HuH-7 (cell line): ENCODE measurements at regions not wholly inside any gene's neighbourhood (a gene's known extent, or its start where the extent isn't known, plus 50 kb on each side); places are given as distances from the start of the nearest gene placed in this dataset.
"Not testable (repeated sequence)": the region's sequence is repeated elsewhere in the genome, so short reads cannot be mapped to it uniquely, and the experiment has no call there.

Experiments
- DNase-seq: peaks from one replicate; pipeline ENCODE4 v3.0.0; 2011; ENCODE audit warnings: low spot score

DNA sequence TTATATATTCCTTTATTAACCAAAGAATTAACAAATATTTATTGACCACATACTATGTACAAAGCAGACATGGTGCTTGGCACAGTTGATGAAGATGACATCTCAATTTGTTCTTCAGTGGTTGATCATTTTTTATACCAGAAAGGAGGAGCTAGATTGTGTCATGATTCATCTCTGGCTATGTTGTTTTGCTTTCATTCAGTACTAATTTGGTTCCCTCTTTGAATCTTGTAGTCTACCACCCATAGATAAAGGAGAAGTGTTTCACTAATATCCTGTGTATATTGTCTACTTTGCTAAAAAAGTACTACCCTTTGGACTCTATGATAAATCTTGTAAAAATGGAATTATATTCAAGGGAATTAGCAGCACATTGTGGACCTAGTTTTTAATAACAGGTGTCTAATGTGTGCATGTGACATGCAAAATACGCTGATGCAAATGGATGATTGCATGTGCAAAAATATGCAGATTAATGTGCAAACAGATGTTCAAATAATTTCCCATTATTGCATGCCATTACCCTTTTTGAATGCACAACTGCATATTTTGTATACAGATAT is 313.2 kb upstream of the ZEB2 start:
- no peak for DNase-seq

DNA sequence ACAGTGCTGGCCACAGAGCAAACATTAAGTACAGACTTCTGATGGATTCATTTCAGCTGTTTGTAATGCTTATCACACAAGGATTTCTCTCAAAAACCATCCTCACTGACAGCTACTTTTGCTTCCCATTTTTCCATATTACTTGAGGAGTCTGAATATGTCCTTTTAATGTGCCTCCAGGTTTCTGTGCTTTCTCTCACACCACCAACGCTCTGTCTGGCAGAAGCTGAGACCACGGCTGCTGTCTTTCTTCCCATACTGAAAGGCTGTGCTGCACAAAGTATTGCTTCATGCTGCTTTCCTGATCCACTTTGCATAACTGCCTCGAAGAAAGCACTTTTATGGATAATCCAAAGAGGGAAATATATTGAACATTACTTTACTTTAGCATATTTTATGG is 312.1 kb upstream of the ZEB2 start:
- DNase-seq: no peak

DNA sequence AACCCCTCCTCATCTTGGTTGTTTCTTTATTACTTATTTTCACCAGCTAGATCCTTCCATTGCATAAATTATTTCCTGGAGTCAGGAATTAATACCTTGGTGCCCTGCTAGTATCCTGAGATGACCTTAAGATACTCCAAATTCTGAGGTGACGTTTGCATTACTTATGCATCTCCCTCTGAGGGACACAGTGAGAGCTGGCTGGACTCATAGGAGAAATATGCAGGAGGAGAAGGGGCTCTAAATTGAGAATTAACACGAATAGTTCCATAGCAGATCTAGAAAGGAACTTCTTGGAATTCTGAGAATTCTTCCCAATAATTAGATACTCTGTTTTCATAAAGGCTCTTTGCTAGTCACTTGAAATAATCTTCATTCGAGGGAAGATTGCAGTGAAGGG is 310.6 kb upstream of the ZEB2 start:
- DNase-seq: no peak

DNA sequence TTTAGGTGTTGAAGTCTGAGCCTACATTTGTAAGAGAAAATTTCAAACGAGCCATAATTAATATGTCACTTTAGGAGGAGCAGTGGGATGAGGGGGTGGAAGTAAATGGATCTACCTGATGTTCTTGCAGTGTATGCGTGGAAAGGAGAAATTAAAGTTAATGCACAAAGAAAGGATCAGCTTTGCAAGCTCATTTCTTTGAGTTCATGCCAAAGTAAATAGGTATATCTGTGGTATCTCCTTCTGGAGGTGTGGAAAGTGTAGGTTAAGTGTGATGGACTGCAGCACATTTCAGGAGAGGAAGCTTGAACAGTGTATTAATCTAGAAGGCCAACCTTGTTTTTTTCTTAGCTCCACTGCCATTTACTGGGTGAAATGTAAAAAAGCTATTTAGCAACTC is 307.5 kb upstream of the ZEB2 start:
- DNase-seq: no peak

DNA sequence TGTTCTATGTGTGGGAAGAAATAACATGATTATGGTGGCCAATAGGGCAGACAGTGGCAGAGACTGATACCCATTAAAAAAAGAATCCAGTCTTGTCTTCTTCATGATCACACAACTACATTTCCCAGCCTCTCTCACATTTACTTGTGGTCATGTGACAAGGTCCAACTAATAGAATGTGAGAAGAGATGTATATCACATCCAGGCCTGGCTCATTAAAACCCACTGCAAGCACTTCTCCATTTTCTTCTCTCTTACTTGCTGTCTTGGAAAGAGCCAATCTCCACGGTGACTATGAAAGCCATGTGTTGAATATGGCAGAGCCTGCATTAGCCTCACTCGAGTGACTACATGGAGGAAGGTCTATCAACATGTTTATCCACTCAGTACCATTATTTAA is 306.2 kb upstream of the ZEB2 start:
- no peak for DNase-seq

DNA sequence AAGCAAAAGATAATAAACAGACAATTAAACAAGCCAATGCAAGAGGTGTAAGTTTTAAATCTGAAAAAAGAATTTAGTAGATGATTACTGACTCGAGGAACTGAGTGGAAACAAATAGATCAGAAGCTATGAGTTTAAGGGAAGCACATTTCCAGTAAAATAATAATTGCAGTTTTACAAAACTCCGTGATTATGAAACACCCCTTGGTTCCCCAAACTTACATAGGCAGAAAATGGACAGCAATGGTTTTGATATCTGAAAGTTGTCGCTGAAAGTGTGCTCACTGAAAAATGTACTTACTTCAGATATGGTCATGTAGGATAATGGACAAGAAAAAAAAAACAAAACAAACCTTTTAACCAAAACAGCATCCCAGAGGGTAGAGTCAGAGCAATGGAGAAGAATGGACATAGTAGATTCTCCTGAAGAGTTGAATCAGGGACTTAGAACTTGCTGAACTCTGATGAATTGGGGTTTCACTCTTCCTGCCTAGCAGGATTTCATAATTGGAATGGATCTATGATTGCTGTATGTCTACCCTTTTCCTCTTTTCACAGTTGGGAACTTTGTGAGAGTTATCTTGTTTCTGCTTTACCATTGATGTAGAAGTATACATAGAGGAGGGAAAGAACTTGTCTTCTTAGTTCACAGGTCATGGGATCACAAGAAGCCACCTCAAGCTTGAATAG is 305.6 kb upstream of the ZEB2 start:
- no peak for DNase-seq

DNA sequence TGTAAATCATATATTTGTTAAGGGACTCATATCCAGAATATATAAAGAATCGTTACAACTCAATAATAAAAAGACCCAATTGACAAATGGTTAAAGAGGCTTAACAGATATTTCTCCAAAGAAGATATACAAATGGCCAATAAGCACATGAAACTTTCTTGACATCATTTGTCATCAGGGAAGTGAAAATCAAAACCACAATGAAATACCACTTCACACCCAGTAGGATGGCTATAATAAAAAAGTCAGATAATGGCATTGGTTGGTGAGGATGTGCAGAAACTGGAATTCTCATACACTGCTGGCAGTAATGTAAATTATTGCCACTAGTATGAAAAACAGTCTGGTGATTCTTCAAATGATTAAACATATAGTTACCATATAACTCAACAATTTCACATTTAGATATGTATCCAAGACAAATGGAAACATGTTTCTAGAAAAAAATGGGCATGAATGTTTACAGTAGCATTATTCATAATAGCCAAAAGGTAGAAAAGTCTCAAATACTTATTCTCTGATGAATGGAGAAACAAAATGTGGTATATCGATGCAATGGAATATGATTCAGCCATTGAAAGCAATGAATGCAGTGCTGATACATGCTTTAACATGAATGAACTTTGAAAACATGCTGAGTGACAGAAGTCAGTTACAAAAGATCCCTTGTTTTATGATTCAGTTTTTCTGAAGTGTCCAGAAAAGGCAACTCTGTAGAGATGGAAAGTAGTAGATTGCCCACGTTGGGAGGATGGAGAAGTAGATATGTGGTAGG is 304.6 kb upstream of the ZEB2 start:
- no peak for DNase-seq

DNA sequence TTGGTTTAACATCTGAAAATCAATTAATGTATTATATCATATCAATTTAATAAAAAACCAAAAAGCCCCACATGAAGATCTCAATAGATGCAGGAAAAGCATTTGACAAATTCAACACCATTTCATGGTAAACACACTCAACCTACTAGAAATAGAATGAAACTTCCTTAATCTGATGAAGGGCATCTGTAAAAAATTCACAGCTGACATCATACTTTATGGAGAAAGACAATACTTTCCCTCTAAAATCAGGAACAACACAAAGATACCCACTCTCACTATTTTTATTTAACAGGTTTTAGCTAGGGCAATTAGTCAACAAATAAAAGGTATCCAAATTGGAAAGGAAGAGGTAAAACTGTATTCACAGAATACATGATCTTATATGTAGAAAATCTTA is 303.0 kb upstream of the ZEB2 start:
- DNase-seq: no peak

DNA sequence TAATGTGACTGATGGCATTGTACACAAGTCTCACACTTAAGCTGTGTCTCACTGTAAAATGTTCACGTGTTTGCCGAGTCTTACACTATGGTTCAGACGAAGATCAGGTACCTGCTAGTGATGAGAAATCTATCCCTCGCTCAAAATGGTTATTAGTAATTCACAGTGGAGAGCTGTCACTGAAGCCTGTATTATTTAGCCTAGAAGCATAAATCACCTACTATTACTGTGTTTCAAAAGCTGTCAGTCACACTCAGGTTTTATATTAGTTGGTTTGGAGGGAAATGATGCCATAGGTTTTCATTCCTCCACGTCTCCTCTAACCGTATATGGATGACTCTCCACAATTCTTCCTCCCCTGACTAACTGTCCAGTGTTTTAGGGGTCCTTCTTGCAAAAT is 292.4 kb upstream of the ZEB2 start:
- DNase-seq: no peak

DNA sequence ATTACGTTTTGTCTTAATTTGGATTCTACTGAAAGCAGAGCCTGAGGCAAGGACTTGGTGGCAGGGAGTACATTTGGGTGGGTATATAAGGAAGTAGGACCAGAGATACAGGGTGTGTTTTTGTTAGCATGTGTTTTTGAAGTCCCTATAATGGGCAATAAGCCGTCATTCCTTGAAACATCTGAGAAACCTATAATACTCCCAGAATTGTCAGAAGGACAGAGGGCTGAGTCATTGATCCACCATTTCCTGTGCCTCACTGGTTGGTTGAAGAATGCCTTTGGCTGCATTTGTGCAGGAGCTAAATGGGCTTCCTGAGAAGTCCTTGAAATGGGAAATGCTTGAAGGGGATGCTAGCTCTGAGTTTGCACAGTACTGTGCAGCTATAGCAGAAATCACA is 281.8 kb upstream of the ZEB2 start:
- no peak for DNase-seq

DNA sequence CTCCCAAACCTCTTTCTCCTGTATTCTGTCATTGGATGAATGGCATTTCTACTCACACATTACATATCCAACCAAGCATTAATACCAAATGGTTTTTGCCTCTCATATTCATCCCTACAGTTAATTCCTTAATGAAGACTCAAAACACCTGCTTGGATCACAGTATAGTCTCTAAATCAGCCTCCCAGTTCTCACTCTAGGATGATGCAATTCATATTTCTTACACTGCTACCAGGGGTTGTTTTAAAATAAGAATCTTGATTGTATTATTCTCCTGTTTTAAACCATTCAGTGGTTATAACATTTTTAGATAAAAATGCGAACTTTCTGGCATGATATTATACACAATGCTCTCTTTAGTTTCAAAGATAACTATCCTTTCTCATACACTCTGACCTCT is 281.4 kb upstream of the ZEB2 start:
- DNase-seq: no peak

DNA sequence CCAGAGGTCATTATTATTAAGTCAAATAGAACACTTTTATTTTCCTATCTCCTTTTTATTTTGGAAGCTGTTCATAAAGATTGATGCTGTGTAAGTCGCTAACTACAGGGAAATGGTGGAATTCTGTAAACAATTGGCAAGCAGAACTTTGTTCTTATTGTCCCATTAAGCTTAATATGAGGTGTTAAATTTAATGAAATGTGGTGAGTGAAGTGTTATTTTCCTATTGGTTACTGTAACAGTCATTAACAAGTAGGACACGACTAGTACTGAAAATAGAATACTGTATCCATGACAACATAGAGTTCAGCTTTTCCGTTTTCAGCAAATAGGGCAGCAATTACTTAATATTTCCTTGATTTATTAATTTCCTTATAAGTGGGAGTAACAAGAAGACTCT is 279.1 kb upstream of the ZEB2 start:
- no peak for DNase-seq

DNA sequence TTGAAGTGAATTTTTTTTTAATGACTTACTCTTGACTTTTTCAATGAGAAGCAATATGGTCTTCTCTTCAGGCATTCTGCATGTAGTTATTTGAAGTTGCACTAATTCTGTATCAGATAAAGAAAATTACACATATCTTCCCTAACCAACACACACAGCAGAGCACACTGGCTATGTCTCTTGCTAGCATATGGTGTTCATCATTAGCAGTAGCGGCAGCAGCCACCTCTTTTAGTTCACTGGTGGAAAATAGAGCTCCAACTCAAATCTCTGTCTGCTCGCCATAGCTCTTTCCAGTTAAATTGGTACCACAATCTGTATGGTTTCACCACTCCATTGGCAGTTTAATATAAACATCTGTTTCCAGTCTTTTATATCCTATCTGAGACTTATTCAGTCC is 278.1 kb upstream of the ZEB2 start:
- DNase-seq: no peak

DNA sequence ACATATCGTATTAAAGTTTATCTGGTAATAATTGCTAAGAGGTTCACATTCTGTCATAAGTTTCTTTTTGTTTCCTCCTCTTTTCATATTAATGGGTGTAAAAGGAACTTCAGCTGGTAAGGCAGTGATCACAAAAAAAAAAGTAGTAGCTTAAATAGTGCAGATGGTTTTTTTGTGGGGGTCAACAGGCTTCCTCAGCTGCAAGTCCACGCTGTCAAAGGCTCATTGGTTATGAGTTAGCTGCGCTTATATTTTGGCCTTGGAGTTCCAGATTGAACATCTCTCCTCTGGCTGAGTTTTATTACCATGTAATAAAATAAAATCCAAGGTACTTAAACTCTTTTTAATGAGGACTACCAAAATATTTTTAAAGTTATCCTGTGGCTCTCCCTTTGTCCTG is 277.0 kb upstream of the ZEB2 start:
- no peak for DNase-seq

DNA sequence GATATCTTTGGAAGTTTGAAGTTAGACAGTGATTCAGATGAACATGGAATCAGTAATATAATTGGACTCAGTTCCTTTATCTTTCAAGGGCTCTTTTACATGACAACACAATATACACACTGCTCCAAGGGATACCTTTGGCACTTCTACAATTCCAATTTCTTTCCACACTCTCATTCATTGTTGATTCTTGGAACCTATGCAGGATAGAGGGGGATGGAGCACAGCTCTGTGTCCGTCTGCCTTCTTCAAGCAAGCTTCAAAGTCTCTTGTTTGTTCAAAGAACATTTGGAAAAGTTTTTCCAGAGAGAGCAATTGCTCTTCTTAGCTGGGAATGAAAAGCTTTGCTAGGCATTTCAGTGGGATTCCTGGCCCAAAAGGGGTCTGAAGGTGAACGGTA is 276.2 kb upstream of the ZEB2 start:
- no peak for DNase-seq

DNA sequence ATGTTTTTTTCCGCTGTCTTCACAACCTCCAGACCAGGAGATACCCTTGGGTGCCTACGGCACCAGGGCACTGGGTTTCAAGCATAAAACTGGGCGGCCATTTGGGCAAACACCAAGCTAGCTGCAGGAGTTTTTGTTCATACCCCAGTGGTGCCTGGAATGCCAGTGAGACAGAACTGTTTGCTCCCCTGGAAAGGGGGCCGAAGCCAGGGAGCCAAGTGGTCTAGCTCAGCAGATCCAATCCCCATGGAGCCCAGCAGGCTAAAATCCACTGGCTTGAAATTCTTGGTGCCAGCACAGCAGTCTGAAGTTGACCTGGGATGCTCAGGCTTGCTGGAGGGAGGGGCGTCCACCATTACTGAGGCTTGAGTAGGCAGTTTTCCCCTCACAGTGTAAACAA is 265.3 kb upstream of the ZEB2 start:
- DNase-seq: no peak

DNA sequence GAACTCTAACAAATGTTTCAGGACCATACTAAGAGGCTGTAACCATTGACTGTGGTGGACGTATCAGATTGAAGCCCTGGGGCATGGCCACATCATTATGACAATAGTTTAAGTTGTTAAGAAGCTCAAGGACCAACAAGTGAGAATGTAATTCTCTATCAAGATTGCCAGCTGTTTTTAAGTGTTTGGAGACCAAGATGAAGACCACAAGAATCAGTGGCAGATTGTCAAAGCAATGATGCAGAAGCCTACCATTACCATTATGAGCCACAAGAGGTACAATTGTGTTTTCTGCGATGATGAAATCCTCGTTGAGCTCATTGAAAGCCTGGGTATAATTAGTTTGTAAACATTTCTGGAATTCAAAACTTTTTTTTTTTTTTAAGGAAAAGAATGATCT is 261.1 kb upstream of the ZEB2 start:
- DNase-seq: no peak

DNA sequence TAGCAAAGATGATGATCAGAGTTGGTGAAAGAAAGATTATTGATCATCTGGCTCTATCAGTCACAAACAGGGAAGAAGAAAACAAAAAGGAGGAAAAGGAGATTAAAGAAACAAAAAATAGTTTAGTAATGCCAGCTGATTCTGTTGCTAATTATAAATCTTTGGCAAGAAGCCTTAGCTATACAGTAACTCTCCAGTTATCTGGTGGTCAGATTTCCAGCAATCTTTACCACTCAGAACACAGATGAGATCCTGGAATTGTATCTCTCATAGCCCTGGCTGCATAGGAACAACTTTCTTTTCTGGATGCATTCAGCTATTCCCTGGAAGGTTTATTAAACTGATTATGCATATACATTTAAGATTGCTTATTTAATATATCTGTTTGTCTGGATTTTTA is 256.8 kb upstream of the ZEB2 start:
- no peak for DNase-seq

DNA sequence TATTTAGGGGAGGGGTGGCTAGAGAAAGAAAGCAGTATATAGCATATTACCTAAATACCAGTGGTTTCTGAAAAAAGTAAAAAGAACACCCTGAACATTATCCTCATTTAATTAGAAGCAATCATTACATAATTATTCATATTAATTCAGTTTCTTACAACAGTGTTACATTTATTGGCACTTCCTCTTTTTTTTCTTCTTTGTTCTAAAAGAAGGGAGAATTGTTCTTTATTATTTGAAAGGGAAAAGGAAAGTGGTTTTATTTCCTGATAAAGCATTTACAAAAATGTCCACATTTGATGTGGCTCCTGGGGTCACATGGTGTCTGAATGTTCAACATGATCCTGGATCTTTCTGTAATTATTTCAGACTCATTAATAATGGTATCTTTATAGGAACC is 254.9 kb upstream of the ZEB2 start:
- no peak for DNase-seq

DNA sequence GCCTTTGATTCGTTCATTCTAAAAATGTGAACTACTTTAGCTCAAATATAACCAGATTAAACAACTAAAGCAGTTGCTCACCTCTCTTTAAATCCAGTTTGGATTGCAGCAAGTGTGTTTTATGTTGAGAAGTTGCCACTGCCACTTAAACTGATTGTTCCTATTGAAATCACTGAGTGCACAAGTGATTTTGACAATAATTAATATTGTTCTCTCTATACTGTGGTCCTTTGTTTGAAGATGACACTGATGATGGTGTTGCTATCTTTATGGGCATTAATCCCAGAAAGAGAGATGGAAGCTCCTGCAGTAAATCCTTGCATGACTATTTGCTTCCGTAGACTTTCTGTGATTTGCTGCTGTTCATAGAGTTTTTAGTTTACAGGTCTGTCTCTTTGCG is 251.4 kb upstream of the ZEB2 start:
- DNase-seq: no peak

DNA sequence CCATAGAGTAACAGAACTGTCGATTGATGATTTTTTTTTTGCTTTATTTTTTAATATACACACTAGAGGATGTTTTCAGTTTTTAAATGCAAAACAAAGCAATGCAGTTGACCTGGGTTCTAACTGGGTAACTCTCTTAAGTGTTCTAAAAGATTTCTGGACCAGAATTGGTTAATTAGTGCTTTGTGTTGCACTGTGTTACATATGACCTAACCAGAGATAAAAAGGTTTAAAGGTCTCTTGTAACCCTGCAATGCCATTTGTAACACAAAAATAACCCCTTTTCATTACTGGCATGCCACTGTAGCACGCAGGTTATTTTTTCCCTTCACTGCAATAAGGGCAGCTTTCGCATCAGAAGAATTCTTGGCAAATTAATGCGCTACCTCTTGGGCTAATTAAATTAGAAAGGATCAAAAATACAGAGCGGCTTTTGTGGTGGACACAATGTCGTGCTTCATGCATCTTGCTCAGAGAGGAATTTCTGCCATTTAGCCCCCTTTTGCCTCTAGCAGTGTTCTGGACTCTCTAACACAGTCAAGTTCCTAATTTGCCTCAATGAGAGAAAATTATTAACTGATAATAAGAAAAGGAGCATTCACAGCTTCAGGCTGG is 250.8 kb upstream of the ZEB2 start:
- peak; percentile 3 for DNase-seq

DNA sequence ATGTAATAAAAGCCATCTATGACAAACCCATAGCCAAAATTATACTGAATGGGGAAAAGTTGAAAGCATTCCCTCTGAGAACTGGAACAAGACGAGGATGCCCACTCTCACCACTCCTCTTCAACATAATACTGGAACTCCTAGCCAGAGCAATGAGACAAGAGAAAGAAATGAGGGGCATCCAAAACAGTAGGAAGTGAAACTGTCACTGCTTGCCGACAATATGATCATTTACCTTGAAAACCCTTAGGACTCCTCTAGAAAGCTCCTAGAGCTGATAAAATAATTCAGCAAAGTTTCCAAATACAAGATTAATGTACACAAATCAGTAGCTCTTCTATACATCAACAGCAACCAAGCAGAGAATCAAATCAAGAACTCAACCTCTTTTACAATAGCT is 241.0 kb upstream of the ZEB2 start:
- not testable (repeated sequence) for DNase-seq

DNA sequence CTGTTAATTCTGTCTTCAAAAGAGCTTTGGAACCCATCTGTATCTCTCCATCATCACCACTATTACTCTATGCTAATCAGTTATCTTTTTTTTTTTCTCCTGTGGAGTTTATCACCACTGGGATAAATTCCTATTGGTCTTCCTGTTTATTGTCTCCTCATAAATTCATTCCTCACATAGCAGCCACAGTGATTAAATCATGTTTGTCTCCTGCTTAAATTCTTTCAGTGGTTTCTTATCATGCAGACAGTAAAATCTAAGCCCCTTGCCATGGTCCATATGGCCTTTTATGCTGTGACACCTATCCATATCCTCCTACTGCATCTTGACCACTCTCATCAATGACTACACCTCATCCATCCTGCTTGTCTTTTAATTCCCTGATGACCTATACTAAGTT is 239.8 kb upstream of the ZEB2 start:
- no peak for DNase-seq
